ENCODE measurements at regions not wholly inside any gene's neighbourhood (a gene's known extent, or its start where the extent isn't known, plus 50 kb on each side); places are given as distances from the start of the nearest gene placed in this dataset.

GRCh38 chr9:99682378-99682777, 139.3 kb upstream of the NR4A3 start:
- TF ChIP-seq POLR2AphosphoS5 (IDR thresholded peaks at IDR 0.05) (no peak), CTCF (IDR thresholded peaks at IDR 0.05) (no peak), EP300 (IDR thresholded peaks at IDR 0.05) (no peak), POLR2A (IDR thresholded peaks at IDR 0.05) (no peak)
- peaks cover 0 to 11% (median 4%) of the 10 kb centered on the region in 4 donors for H3K9me3 ChIP-seq
- no peaks in the 10 kb centered on the region for H3K4me1 ChIP-seq
- intact Hi-C loops (cut with DNase I; ENCODE audit: low total_unique reads), result no loop called here
- DNase-seq, result no peak
- H3K36me3 ChIP-seq, result no peaks in the 10 kb centered on the region
- H3K4me3 ChIP-seq, result no peak overlapping the region
- H3K27me3 ChIP-seq, result no peaks in the 10 kb centered on the region
- no peak overlapping the region for H3K27ac ChIP-seq
- WGBS, 5 donors, result 90 to 97% (median 92%) methylated on average over 1 of the region's 1 CpG

GRCh38 chr9:99682870-99683269, 138.8 kb upstream of the NR4A3 start:
- H3K9me3 ChIP-seq, result peaks cover 0 to 11% (median 4%) of the 10 kb centered on the region in 4 donors
- H3K4me1 ChIP-seq, result no peaks in the 10 kb centered on the region
- no peak for TF ChIP-seq CTCF (IDR thresholded peaks at IDR 0.05)
- no peak for TF ChIP-seq POLR2A (IDR thresholded peaks at IDR 0.05)
- no peak for TF ChIP-seq POLR2AphosphoS5 (IDR thresholded peaks at IDR 0.05)
- TF ChIP-seq EP300 (IDR thresholded peaks at IDR 0.05), result no peak
- H3K36me3 ChIP-seq, result no peaks in the 10 kb centered on the region
- intact Hi-C loops (cut with DNase I; ENCODE audit: low total_unique reads), result no loop called here
- no peak for DNase-seq
- H3K27ac ChIP-seq, result no peak overlapping the region
- H3K27me3 ChIP-seq, result no peaks in the 10 kb centered on the region
- 59 to 68% (median 66%) methylated on average over 2 of the region's 2 CpGs for WGBS, 5 donors
- no peak overlapping the region for H3K4me3 ChIP-seq

- intact Hi-C loops (cut with DNase I; ENCODE audit: low total_unique reads), result no loop called here
- 39 to 56% (median 53%) methylated on average over 4 of the region's 4 CpGs for WGBS, 5 donors
- Histone ChIP-seq H3K4me3 (no peak overlapping the region), H3K4me1 (no peaks in the 10 kb centered on the region), H3K9me3 (no peaks in the 10 kb centered on the region), H3K27me3 (no peaks in the 10 kb centered on the region), H3K36me3 (no peaks in the 10 kb centered on the region), H3K27ac (no peak overlapping the region)
- TF ChIP-seq POLR2A (IDR thresholded peaks at IDR 0.05) (no peak), EP300 (IDR thresholded peaks at IDR 0.05) (no peak), CTCF (IDR thresholded peaks at IDR 0.05) (no peak), POLR2AphosphoS5 (IDR thresholded peaks at IDR 0.05) (no peak)
- peak in 1 of 2 donors; percentile 8 for DNase-seq
These were observed 131.1 kb upstream of the NR4A3 start for GRCh38 chr9:99690573-99690972.

- no peak for DNase-seq
- Histone ChIP-seq H3K9me3 (peaks cover 0 to 11% (median 9%) of the 10 kb centered on the region in 4 donors), H3K27me3 (no peaks in the 10 kb centered on the region), H3K36me3 (no peaks in the 10 kb centered on the region), H3K4me1 (no peaks in the 10 kb centered on the region), H3K27ac (no peak overlapping the region), H3K4me3 (no peak overlapping the region)
- intact Hi-C loops (cut with DNase I; ENCODE audit: low total_unique reads), result no loop called here
- no peak for TF ChIP-seq EP300 (IDR thresholded peaks at IDR 0.05)
- TF ChIP-seq POLR2AphosphoS5 (IDR thresholded peaks at IDR 0.05), result no peak
- no peak for TF ChIP-seq POLR2A (IDR thresholded peaks at IDR 0.05)
- TF ChIP-seq CTCF (IDR thresholded peaks at IDR 0.05), result no peak
- 76 to 86% (median 80%) methylated on average over 3 of the region's 3 CpGs for WGBS, 5 donors
These were observed 127.8 kb upstream of the NR4A3 start for GRCh38 chr9:99693888-99694287.
